Chondrocyte (in vitro differentiated cells): ENCODE measurements at regions not wholly inside any gene's neighbourhood (a gene's known extent, or its start where the extent isn't known, plus 50 kb on each side); places are given as distances from the start of the nearest gene placed in this dataset.

Experiments used
- DNase-seq: peaks from one replicate; pipeline ENCODE4 v3.0.0; 2021; ENCODE audit warnings: mixed read lengths, low spot score
- H3K27ac Mint-ChIP-seq: one replicate; pipeline ENCODE4 v1.8.0; 2021; ENCODE audit warnings: mild to moderate bottlenecking, moderate library complexity, mixed read lengths; ENCODE audit not compliant: unreplicated experiment
- H3K27me3 Mint-ChIP-seq: 2 replicates; pipeline ENCODE4 v1.8.0; 2021; ENCODE audit warnings: low read depth, mixed read lengths
- H3K36me3 Mint-ChIP-seq: 2 replicates; pipeline ENCODE4 v1.8.0; 2021; ENCODE audit warnings: low read depth, mixed read lengths
- H3K4me1 Mint-ChIP-seq: 2 replicates; pipeline ENCODE4 v1.8.0; 2021; ENCODE audit warnings: low read depth, mild to moderate bottlenecking, mixed read lengths
- H3K4me3 Mint-ChIP-seq: one replicate; pipeline ENCODE4 v1.8.0; 2021; ENCODE audit warnings: mild to moderate bottlenecking, moderate library complexity, mixed read lengths; ENCODE audit not compliant: unreplicated experiment
- H3K9me3 Mint-ChIP-seq: 2 replicates; pipeline ENCODE4 v1.8.0; 2021; ENCODE audit warnings: low read depth, mixed read lengths
- CTCF ChIP-seq: fragments of 200-600 bp; sonication (generic); IDR thresholded peaks from 2 replicates; pipeline ENCODE4 v1.5.0; 2021; ENCODE audit warnings: antibody characterized with exemption, mild to moderate bottlenecking, moderate library complexity

GRCh38 chr4:54545663-54546424 lies 111.9 kb upstream of the KIT start:
- DNase-seq: no peak
- H3K9me3 Mint-ChIP-seq: no peaks in the 10 kb centered on the region
- H3K4me1 Mint-ChIP-seq: peaks cover 25% of the 10 kb centered on the region

GRCh38 chr4:54547299-54548097 lies 110.3 kb upstream of the KIT start:
- H3K9me3 Mint-ChIP-seq: no peaks in the 10 kb centered on the region
- no peak overlapping the region for H3K4me3 Mint-ChIP-seq
- no peaks in the 10 kb centered on the region for H3K27me3 Mint-ChIP-seq
- peaks cover 9% of the 10 kb centered on the region for H3K4me1 Mint-ChIP-seq
- no peaks in the 10 kb centered on the region for H3K36me3 Mint-ChIP-seq
- DNase-seq: no peak
- TF ChIP-seq CTCF: no peak
- no peak overlapping the region for H3K27ac Mint-ChIP-seq

More at GRCh38 chr4:54545663-54546424, 111.9 kb upstream of the KIT start:
- no peak overlapping the region for H3K27ac Mint-ChIP-seq
- no peak for TF ChIP-seq CTCF
- H3K4me3 Mint-ChIP-seq: no peak overlapping the region
- H3K27me3 Mint-ChIP-seq: no peaks in the 10 kb centered on the region
- H3K36me3 Mint-ChIP-seq: no peaks in the 10 kb centered on the region

GRCh38 chr4:54548098-54548620 lies 109.6 kb upstream of the KIT start:
- Mint-ChIP-seq H3K9me3 (no peaks in the 10 kb centered on the region), H3K27ac (no peak overlapping the region), H3K36me3 (no peaks in the 10 kb centered on the region), H3K4me3 (no peak overlapping the region), H3K4me1 (peaks cover 7% of the 10 kb centered on the region), H3K27me3 (no peaks in the 10 kb centered on the region)
- no peak for DNase-seq
- TF ChIP-seq CTCF: no peak

GRCh38 chr4:54548831-54549460 lies 108.8 kb upstream of the KIT start:
- TF ChIP-seq CTCF: no peak
- Mint-ChIP-seq H3K4me3 (no peak overlapping the region), H3K27ac (no peak overlapping the region), H3K27me3 (no peaks in the 10 kb centered on the region), H3K4me1 (peaks cover 9% of the 10 kb centered on the region), H3K36me3 (no peaks in the 10 kb centered on the region), H3K9me3 (no peaks in the 10 kb centered on the region)
- no peak for DNase-seq
